IPS-NIHi7 (cell line): ENCODE measurements at regions not wholly inside any gene's neighbourhood (a gene's known extent, or its start where the extent isn't known, plus 50 kb on each side); places are given as distances from the start of the nearest gene placed in this dataset.

Source experiments
- DNase-seq: peaks from one replicate; pipeline ENCODE4 v3.0.0; 2012; ENCODE audit warnings: mixed read lengths; ENCODE audit errors: extremely low spot score

GRCh38 chr2:51237626-51238271 is 205.8 kb upstream of the NRXN1 start:
- DNase-seq, result no peak

- DNase-seq, result no peak
Observed at GRCh38 chr2:51232027-51232426, 200.1 kb upstream of the NRXN1 start.

- DNase-seq, result no peak
Observed at GRCh38 chr2:51231071-51231470, 199.1 kb upstream of the NRXN1 start.

GRCh38 chr2:51225377-51225776 is 193.4 kb upstream of the NRXN1 start:
- no peak for DNase-seq

GRCh38 chr2:51224790-51225189 is 192.9 kb upstream of the NRXN1 start:
- DNase-seq, result no peak

GRCh38 chr2:51222106-51222505 is 190.2 kb upstream of the NRXN1 start:
- no peak for DNase-seq

- no peak for DNase-seq
Observed at GRCh38 chr2:51220606-51221005, 188.7 kb upstream of the NRXN1 start.

- DNase-seq, result no peak
Observed at GRCh38 chr2:51220080-51220479, 188.1 kb upstream of the NRXN1 start.

- DNase-seq, result no peak
Observed at GRCh38 chr2:51219468-51219867, 187.5 kb upstream of the NRXN1 start.

GRCh38 chr2:51218047-51218446 is 186.1 kb upstream of the NRXN1 start:
- no peak for DNase-seq

GRCh38 chr2:51213826-51214225 is 181.9 kb upstream of the NRXN1 start:
- DNase-seq, result no peak

- DNase-seq, result no peak
Observed at GRCh38 chr2:51212374-51212773, 180.4 kb upstream of the NRXN1 start.

- no peak for DNase-seq
Observed at GRCh38 chr2:51208521-51208920, 176.6 kb upstream of the NRXN1 start.

GRCh38 chr2:51201295-51201694 is 169.4 kb upstream of the NRXN1 start:
- no peak for DNase-seq

- DNase-seq, result no peak
Observed at GRCh38 chr2:51194656-51195055, 162.7 kb upstream of the NRXN1 start.

- no peak for DNase-seq
Observed at GRCh38 chr2:51170273-51170672, 138.3 kb upstream of the NRXN1 start.

GRCh38 chr2:51165534-51166260 is 133.8 kb upstream of the NRXN1 start:
- DNase-seq, result no peak

GRCh38 chr2:51158251-51158650 is 126.3 kb upstream of the NRXN1 start:
- DNase-seq, result no peak

GRCh38 chr2:51153236-51153635 is 121.3 kb upstream of the NRXN1 start:
- DNase-seq, result no peak

- DNase-seq, result no peak
Observed at GRCh38 chr2:51151490-51152140, 119.7 kb upstream of the NRXN1 start.

GRCh38 chr2:51149725-51150124 is 117.8 kb upstream of the NRXN1 start:
- DNase-seq, result no peak

- no peak for DNase-seq
Observed at GRCh38 chr2:51145761-51146160, 113.8 kb upstream of the NRXN1 start.

- no peak for DNase-seq
Observed at GRCh38 chr2:51120754-51121280, 88.9 kb upstream of the NRXN1 start.
